Heart left ventricle (tissue), 16 donors: ENCODE measurements at regions not wholly inside any gene's neighbourhood (a gene's known extent, or its start where the extent isn't known, plus 50 kb on each side); places are given as distances from the start of the nearest gene placed in this dataset.

ENCODE experiments used
- ATAC-seq, 4 donors: fragments of 200-7000 bp; cut with Tn5 transposase; one replicate each; pipeline ENCODE4 v1.9.1; 2020 to 2022; ENCODE audit warnings: moderate library complexity in 4 of 4, mild to moderate bottlenecking in 3 of 4, moderate number of reproducible peaks in 1 of 4
- DNase-seq, 5 donors: peaks; one replicate each; pipeline ENCODE4 v3.0.0-alpha.2; 2020
- H3K27ac ChIP-seq, 12 donors: fragments of 200-600 bp; sonication (generic) in 4 of 12; one replicate each; pipeline versions ENCODE4 v1.5.0 to v1.8.0; 2016 to 2022; ENCODE audit warnings: mild to moderate bottlenecking in 2 of 12
- H3K27me3 ChIP-seq, 9 donors: fragments of 200-600 bp; sonication (generic) in 2 of 9; one replicate each; pipeline versions ENCODE4 v1.5.1 to v1.8.0; 2016 to 2022; ENCODE audit warnings: mild to moderate bottlenecking in 3 of 9
- H3K36me3 ChIP-seq, 9 donors: fragments of 200-600 bp; sonication (generic) in 2 of 9; one replicate each; pipeline versions ENCODE4 v1.5.0 to v1.8.0; 2018 to 2022; ENCODE audit warnings: mild to moderate bottlenecking in 2 of 9
- H3K4me1 ChIP-seq, 12 donors: fragments of 200-600 bp; sonication (generic) in 4 of 12; one replicate each; pipeline versions ENCODE4 v1.5.0 to v1.8.0; 2016 to 2022; ENCODE audit warnings: mild to moderate bottlenecking in 3 of 12
- H3K4me3 ChIP-seq, 12 donors: fragments of 200-600 bp; sonication (generic) in 4 of 12; one replicate each; pipeline versions ENCODE4 v1.5.0 to v1.8.0; 2017 to 2022; ENCODE audit warnings: mild to moderate bottlenecking in 9 of 12, moderate library complexity in 4 of 12
- H3K9me3 ChIP-seq, 12 donors: fragments of 200-600 bp; sonication (generic) in 4 of 12; one replicate each; pipeline versions ENCODE4 v1.5.0 to v1.8.0; 2016 to 2022; ENCODE audit warnings: mild to moderate bottlenecking in 1 of 12
- CTCF ChIP-seq, 12 donors: fragments of 200-600 bp; sonication (generic) in 4 of 12; IDR thresholded peaks; one replicate each; pipeline versions ENCODE4 v1.5.0 to v1.8.0; 2018 to 2022; ENCODE audit warnings: antibody characterized with exemption in 12 of 12, mild to moderate bottlenecking in 5 of 12
- POLR2A ChIP-seq, 2 donors: fragments of 450-650 bp; IDR thresholded peaks; one replicate each; pipeline ENCODE4 v1.6.1; 2017; ENCODE audit warnings: antibody characterized with exemption in 2 of 2, mild to moderate bottlenecking in 2 of 2, moderate library complexity in 2 of 2
- WGBS, 4 donors: extraction: QIAGEN DNeasy Blood & Tissue Kit in 2 of 4; methylation state at CpG; one replicate each; pipeline versions ENCODE4 v1.1.5 to v1.1.7; 2013 to 2018; 5-methylcytosine and 5-hydroxymethylcytosine counted together
- intact Hi-C, 10 donors: fragments of 100-400 bp; cut with DNase I; formaldehyde crosslinking; loops; one replicate each; pipeline versions ENCODE4 v1.11.1 to v1.14.2; 2022
- donor health status: ischemic (EF 13 %, LVEDD 7.1; RV severe dilation, severe dysfunction).
- donor health status: healthy with polysubstance abuse.
- donor health status: DM: no; HTN: yes; CAD: no.
- donor health status: DM: no; HTN: no; CAD: no.
- donor health status: ischemic (EF 25% LVEDD 6.9; RV normal size, moderate dysfunction).
- donor health status: ischemic (EF 25% LVEDD 5.7; RV mildly dilated, moderate dysfunction).
- donor health status: healthy.
- donor health status: DM: yes; HTN: yes; CAD: no.
- donor health status: ischemic (EF 35%, LVEDD 5.7; RV mildly dilated, moderate dysfunction).
- donor health status: nonischemic (EF 11% LVEDD 7.7; RV severe dilation, severe dysfunction).
- donor health status: DM: yes; HTN: yes; CAD: no.
- donor health status: PGD.
- donor health status: ischemic (EF 29% LVEDD 5.4; RV normal size, mild dysfunction).
- donor health status: nonischemic (EF 23%, LVEDD 6.1; RV moderate dilation, normal function).

GRCh38 chr3:67127254-67127653 is 129.1 kb downstream of the KBTBD8 start:
- intact Hi-C loops: no loop called here
- H3K9me3 ChIP-seq: peaks cover 0 to 19% (median 8%) of the 10 kb centered on the region in 12 donors
- 44 to 53% (median 49%) methylated on average over 3 of the region's 3 CpGs for WGBS, 4 donors
- DNase-seq (no peak), ATAC-seq (no peak)
- H3K27me3 ChIP-seq: peaks cover 0 to 9% (median 0%) of the 10 kb centered on the region in 9 donors
- H3K27ac ChIP-seq: no peak overlapping the region
- TF ChIP-seq CTCF (IDR thresholded peaks at IDR 0.05) (no peak), POLR2A (IDR thresholded peaks at IDR 0.05) (no peak)
- H3K4me1 ChIP-seq: no peaks in the 10 kb centered on the region
- H3K4me3 ChIP-seq: no peak overlapping the region
- H3K36me3 ChIP-seq: no peaks in the 10 kb centered on the region

- H3K27me3 ChIP-seq: peaks cover 0 to 4% (median 0%) of the 10 kb centered on the region in 9 donors
- no peak overlapping the region for H3K4me3 ChIP-seq
- H3K36me3 ChIP-seq: no peaks in the 10 kb centered on the region
- DNase-seq (no peak), ATAC-seq (no peak)
- WGBS, 4 donors: 75 to 83% (median 77%) methylated on average over 8 of the region's 8 CpGs
- intact Hi-C loops: no loop called here
- H3K4me1 ChIP-seq: no peaks in the 10 kb centered on the region
- no peak overlapping the region for H3K27ac ChIP-seq
- TF ChIP-seq POLR2A (IDR thresholded peaks at IDR 0.05) (no peak), CTCF (IDR thresholded peaks at IDR 0.05) (no peak)
- H3K9me3 ChIP-seq: peaks cover 0 to 26% (median 0%) of the 10 kb centered on the region in 12 donors
Measured at GRCh38 chr3:67142432-67142831, 144.3 kb downstream of the KBTBD8 start.

- H3K27ac ChIP-seq: no peak overlapping the region
- TF ChIP-seq POLR2A (IDR thresholded peaks at IDR 0.05): no peak
- TF ChIP-seq CTCF (IDR thresholded peaks at IDR 0.05): no peak
- ATAC-seq (no peak), DNase-seq (no peak)
- peaks cover 0 to 7% (median 0%) of the 10 kb centered on the region in 9 donors for H3K27me3 ChIP-seq
- 64 to 71% (median 69%) methylated on average over 2 of the region's 2 CpGs for WGBS, 4 donors
- H3K36me3 ChIP-seq: no peaks in the 10 kb centered on the region
- H3K9me3 ChIP-seq: peaks cover 0 to 4% (median 0%) of the 10 kb centered on the region in 12 donors
- no peak overlapping the region for H3K4me3 ChIP-seq
- intact Hi-C loops: no loop called here
- no peaks in the 10 kb centered on the region for H3K4me1 ChIP-seq
Measured at GRCh38 chr3:67145738-67146137, 147.6 kb downstream of the KBTBD8 start.

GRCh38 chr3:67154429-67154828 is 156.3 kb downstream of the KBTBD8 start:
- TF ChIP-seq POLR2A (IDR thresholded peaks at IDR 0.05): no peak
- TF ChIP-seq CTCF (IDR thresholded peaks at IDR 0.05): no peak
- intact Hi-C loops: no loop called here
- WGBS, 4 donors: 38 to 68% (median 49%) methylated on average over 7 to 8 of the region's 8 CpGs
- no peak for ATAC-seq
- Histone ChIP-seq H3K9me3 (peaks cover 0 to 15% (median 0%) of the 10 kb centered on the region in 12 donors), H3K27ac (no peak overlapping the region), H3K4me1 (no peaks in the 10 kb centered on the region), H3K4me3 (no peak overlapping the region), H3K27me3 (no peaks in the 10 kb centered on the region), H3K36me3 (no peaks in the 10 kb centered on the region)
- DNase-seq: no peak
